Osteoblast (primary cell): ENCODE measurements at regions not wholly inside any gene's neighbourhood (a gene's known extent, or its start where the extent isn't known, plus 50 kb on each side); places are given as distances from the start of the nearest gene placed in this dataset.
A peak's percentile ranks its signal among the peaks of the same experiment; 100 is the strongest.
"Not testable (repeated sequence)": the region's sequence is repeated elsewhere in the genome, so short reads cannot be mapped to it uniquely, and the experiment has no call there.

Source experiments
- DNase-seq: peaks from one replicate; pipeline ENCODE4 v3.0.0; 2011; ENCODE audit warnings: low spot score, mixed read lengths; ENCODE audit not compliant: insufficient read length; ENCODE audit errors: missing footprints
- H2AFZ ChIP-seq: 2 replicates; pipeline ENCODE4 v1.6.0; 2011; ENCODE audit warnings: mild to moderate bottlenecking, low read length
- H3K27ac ChIP-seq: 2 replicates; pipeline ENCODE4 v1.5.1; 2011; ENCODE audit warnings: mild to moderate bottlenecking, low read depth, low read length, moderate library complexity
- H3K27me3 ChIP-seq: 2 replicates; pipeline ENCODE4 v1.6.0; 2012; ENCODE audit warnings: mild to moderate bottlenecking, control low read depth, inconsistent platforms, low read length, moderate library complexity; ENCODE audit not compliant: insufficient read depth
- H3K36me3 ChIP-seq: 2 replicates; pipeline ENCODE4 v1.5.1; 2011; ENCODE audit warnings: mild to moderate bottlenecking, low read length, control low read depth, moderate library complexity; ENCODE audit not compliant: insufficient read depth
- H3K4me1 ChIP-seq: 2 replicates; pipeline ENCODE4 v1.5.1; 2011; ENCODE audit warnings: mild to moderate bottlenecking, low read length, control low read depth, moderate library complexity; ENCODE audit not compliant: insufficient read depth
- H3K4me2 ChIP-seq: 2 replicates; pipeline ENCODE4 v1.6.0; 2011; ENCODE audit warnings: mild to moderate bottlenecking, low read length; ENCODE audit not compliant: insufficient read depth
- H3K4me3 ChIP-seq: fragments of 200-600 bp; sonication (generic); 3 replicates; pipeline ENCODE4 v1.5.1; 2012; ENCODE audit warnings: mild to moderate bottlenecking, low read length, inconsistent platforms; ENCODE audit not compliant: insufficient read depth
- H3K79me2 ChIP-seq: 2 replicates; pipeline ENCODE4 v1.6.0; 2012; ENCODE audit warnings: mild to moderate bottlenecking, low read length, control low read depth, inconsistent platforms; ENCODE audit not compliant: insufficient read depth
- H3K9me3 ChIP-seq: 2 replicates; pipeline ENCODE4 v1.5.1; 2011; ENCODE audit warnings: low read depth, low read length, control low read depth
- H4K20me1 ChIP-seq: 2 replicates; pipeline ENCODE4 v1.6.0; 2012; ENCODE audit warnings: mild to moderate bottlenecking, low read length, control low read depth; ENCODE audit not compliant: insufficient read depth
- TF ChIP-seq, protein P1 (sequence below): IDR thresholded peaks from 2 replicates; pipeline ENCODE4 v1.5.1; 2011; ENCODE audit warnings: mild to moderate bottlenecking, low read depth, low read length, moderate library complexity; ENCODE audit errors: extremely low read depth

DNA sequence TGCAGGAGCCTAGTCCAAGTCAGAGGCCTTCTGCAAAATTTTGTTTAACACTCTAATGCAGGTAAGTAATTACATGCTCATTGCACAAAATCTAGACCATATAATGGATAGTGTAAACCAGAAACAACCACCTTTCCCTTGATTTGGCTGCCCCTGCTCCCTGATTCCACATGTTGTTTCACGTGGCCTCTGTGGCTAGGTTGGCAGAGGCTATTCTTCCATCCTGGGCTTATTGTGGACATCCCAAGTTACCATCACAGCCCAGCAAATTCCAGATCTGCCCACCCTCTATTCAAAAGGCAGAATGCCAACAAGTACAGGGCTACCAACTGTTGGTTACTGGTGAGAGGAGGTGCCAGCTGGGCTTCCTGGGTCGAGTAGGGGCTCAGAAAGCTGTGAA is 794.5 kb upstream of the GRM7 start:
- no peak overlapping the region for H2AFZ ChIP-seq
- no peaks in the 10 kb centered on the region for H3K4me1 ChIP-seq
- no peak overlapping the region for H3K4me2 ChIP-seq

DNA sequence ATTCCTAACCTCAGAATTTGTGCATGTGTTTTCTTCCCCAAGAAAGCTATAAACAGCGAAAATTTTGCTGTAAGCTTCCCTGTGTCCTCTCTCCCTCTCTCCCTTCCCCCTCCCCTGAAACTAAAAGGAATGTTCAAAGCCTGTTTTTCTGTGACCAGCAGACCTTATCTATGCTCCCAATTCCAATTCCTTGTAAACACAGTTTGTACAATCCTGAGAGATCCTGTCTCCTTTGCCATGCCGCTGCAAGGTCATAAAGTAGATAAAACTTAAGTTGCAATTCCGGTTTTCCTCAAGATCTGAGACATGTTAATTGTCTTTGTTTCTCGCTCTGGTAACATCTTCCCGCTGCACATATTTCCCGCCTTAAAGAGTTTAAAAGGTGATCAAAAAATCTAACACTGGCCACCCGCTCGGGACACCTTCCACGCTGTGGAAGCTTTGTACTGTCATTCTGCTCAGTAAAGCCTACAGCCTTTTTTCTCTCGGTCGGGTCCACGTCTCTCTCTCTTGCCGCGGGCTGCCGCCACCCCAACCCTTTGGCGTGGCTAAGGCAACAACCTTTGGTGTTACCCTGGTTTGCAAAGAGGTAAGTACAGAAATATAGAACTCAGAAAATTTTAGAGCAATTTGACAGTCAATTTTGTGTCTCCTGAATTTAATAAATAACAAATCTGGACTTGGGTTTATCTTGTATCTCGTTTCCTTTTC is 793.9 kb upstream of the GRM7 start:
- not testable (repeated sequence) for H3K4me3 ChIP-seq, H3K4me1 ChIP-seq, H2AFZ ChIP-seq, H3K4me2 ChIP-seq, H3K27me3 ChIP-seq, H3K36me3 ChIP-seq, H4K20me1 ChIP-seq, DNase-seq, H3K27ac ChIP-seq, H3K79me2 ChIP-seq, H3K9me3 ChIP-seq

More for the DNA sequence above, 794.5 kb upstream of the GRM7 start:
- Histone ChIP-seq H4K20me1 (no peaks in the 10 kb centered on the region), H3K9me3 (no peaks in the 10 kb centered on the region), H3K36me3 (no peaks in the 10 kb centered on the region), H3K79me2 (no peaks in the 10 kb centered on the region), H3K27me3 (no peaks in the 10 kb centered on the region), H3K4me3 (no peak overlapping the region), H3K27ac (no peak overlapping the region)
- peak; percentile 39 for DNase-seq
- TF ChIP-seq, protein P1, sequence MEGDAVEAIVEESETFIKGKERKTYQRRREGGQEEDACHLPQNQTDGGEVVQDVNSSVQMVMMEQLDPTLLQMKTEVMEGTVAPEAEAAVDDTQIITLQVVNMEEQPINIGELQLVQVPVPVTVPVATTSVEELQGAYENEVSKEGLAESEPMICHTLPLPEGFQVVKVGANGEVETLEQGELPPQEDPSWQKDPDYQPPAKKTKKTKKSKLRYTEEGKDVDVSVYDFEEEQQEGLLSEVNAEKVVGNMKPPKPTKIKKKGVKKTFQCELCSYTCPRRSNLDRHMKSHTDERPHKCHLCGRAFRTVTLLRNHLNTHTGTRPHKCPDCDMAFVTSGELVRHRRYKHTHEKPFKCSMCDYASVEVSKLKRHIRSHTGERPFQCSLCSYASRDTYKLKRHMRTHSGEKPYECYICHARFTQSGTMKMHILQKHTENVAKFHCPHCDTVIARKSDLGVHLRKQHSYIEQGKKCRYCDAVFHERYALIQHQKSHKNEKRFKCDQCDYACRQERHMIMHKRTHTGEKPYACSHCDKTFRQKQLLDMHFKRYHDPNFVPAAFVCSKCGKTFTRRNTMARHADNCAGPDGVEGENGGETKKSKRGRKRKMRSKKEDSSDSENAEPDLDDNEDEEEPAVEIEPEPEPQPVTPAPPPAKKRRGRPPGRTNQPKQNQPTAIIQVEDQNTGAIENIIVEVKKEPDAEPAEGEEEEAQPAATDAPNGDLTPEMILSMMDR = no peak

DNA sequence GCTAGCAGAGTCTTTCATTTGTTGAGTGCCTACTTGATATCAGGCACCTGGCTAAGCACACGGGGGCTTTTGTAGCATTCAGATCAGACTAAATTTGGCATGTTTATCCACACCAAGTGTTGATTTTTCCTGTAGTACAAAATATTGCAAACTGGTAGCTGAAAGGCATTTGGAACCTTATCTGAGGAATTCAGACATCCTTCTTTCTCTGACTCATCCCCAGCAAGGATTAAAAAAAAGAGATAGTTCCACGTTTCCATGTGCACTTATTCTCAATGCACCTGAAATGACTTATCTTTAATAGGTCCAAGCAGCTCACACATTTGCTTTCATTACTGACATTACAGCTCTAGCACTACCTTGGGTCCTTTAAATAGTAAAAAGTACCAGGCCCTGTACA is 786.0 kb upstream of the GRM7 start:
- Histone ChIP-seq H3K79me2 (no peaks in the 10 kb centered on the region), H3K9me3 (no peaks in the 10 kb centered on the region), H3K4me1 (no peaks in the 10 kb centered on the region), H3K4me3 (no peak overlapping the region), H2AFZ (no peak overlapping the region), H3K4me2 (no peak overlapping the region), H4K20me1 (no peaks in the 10 kb centered on the region), H3K36me3 (no peaks in the 10 kb centered on the region), H3K27ac (no peak overlapping the region), H3K27me3 (no peaks in the 10 kb centered on the region)
- DNase-seq = no peak
- TF ChIP-seq, protein P1 = no peak

DNA sequence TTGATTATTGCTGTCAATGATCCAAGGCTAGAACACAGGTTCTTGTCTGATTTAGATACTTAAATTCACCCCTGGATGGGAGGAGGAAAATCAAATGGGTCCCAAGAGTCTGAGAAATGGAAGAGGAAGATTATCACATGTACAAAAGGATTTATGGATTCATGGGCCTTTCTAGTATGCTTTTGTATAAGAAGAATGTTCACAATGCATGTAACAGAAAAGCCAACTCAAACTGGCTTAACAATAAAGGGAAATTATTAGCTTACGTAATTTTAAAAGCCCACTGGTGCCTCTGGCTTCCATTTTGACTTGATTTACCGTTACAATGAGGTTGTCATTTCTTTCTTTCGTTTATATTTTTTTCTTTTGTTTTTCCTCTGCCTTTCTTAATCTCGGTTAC is 782.5 kb upstream of the GRM7 start:
- Histone ChIP-seq H3K36me3 (no peaks in the 10 kb centered on the region), H3K4me2 (no peak overlapping the region), H4K20me1 (no peaks in the 10 kb centered on the region), H3K79me2 (no peaks in the 10 kb centered on the region), H3K27me3 (no peaks in the 10 kb centered on the region), H2AFZ (no peak overlapping the region), H3K27ac (no peak overlapping the region), H3K4me3 (no peak overlapping the region), H3K4me1 (no peaks in the 10 kb centered on the region), H3K9me3 (no peaks in the 10 kb centered on the region)
- TF ChIP-seq, protein P1 = no peak
- no peak for DNase-seq
